NCI-H748 (cell line): ENCODE measurements at regions not wholly inside any gene's neighbourhood (a gene's known extent, or its start where the extent isn't known, plus 50 kb on each side); places are given as distances from the start of the nearest gene placed in this dataset.

Source experiments
- DNase-seq: peaks from one replicate; lab custom pipeline; 2025; ENCODE audit not compliant: unreplicated experiment; lab: John Stamatoyannopoulos, UW

GRCh38 chr4:3705236-3705987, 60.8 kb upstream of the ADRA2C start:
- DNase-seq = no peak

- DNase-seq = no peak
These were observed 61.5 kb upstream of the ADRA2C start for GRCh38 chr4:3704669-3705068.

- peak; percentile 5 for DNase-seq
These were observed 62.3 kb upstream of the ADRA2C start for GRCh38 chr4:3703677-3704521.

- DNase-seq = no peak
These were observed 62.9 kb upstream of the ADRA2C start for GRCh38 chr4:3703343-3703676.

- DNase-seq = no peak
These were observed 63.5 kb upstream of the ADRA2C start for GRCh38 chr4:3702561-3703221.

- no peak for DNase-seq
These were observed 64.2 kb upstream of the ADRA2C start for GRCh38 chr4:3701736-3702560.

- no peak for DNase-seq
These were observed 64.9 kb upstream of the ADRA2C start for GRCh38 chr4:3701271-3701734.

GRCh38 chr4:3700736-3701135, 65.4 kb upstream of the ADRA2C start:
- DNase-seq = no peak

GRCh38 chr4:3700223-3700622, 66.0 kb upstream of the ADRA2C start:
- no peak for DNase-seq

GRCh38 chr4:3699678-3700077, 66.5 kb upstream of the ADRA2C start:
- DNase-seq = no peak

- DNase-seq = no peak
These were observed 66.9 kb upstream of the ADRA2C start for GRCh38 chr4:3699261-3699660.

- no peak for DNase-seq
These were observed 69.2 kb upstream of the ADRA2C start for GRCh38 chr4:3697033-3697432.

- no peak for DNase-seq
These were observed 75.5 kb upstream of the ADRA2C start for GRCh38 chr4:3690551-3691152.

- DNase-seq = no peak
These were observed 76.3 kb upstream of the ADRA2C start for GRCh38 chr4:3689576-3690550.

- DNase-seq = no peak
These were observed 77.2 kb upstream of the ADRA2C start for GRCh38 chr4:3689006-3689405.

- no peak for DNase-seq
These were observed 77.9 kb upstream of the ADRA2C start for GRCh38 chr4:3688018-3688998.

- DNase-seq = no peak
These were observed 78.6 kb upstream of the ADRA2C start for GRCh38 chr4:3687538-3687937.

GRCh38 chr4:3686753-3687152, 79.4 kb upstream of the ADRA2C start:
- no peak for DNase-seq
